Lower lobe of right lung (tissue), 2 donors: ENCODE measurements at regions not wholly inside any gene's neighbourhood (a gene's known extent, or its start where the extent isn't known, plus 50 kb on each side); places are given as distances from the start of the nearest gene placed in this dataset.

Experiments
- ATAC-seq, 2 donors: fragments of 200-7000 bp; cut with Tn5 transposase; one replicate each; pipeline ENCODE4 v1.9.1; 2020 to 2022; ENCODE audit warnings: mild to moderate bottlenecking in 2 of 2, moderate library complexity in 2 of 2
- DNase-seq: peaks from one replicate; pipeline ENCODE4 v3.0.0-alpha.2; 2020
- H3K27ac ChIP-seq: fragments of 200-600 bp; one replicate; pipeline ENCODE4 v1.8.0; 2022
- H3K27me3 ChIP-seq: fragments of 200-600 bp; one replicate; pipeline ENCODE4 v1.8.0; 2022; ENCODE audit warnings: low read depth
- H3K36me3 ChIP-seq: fragments of 200-600 bp; one replicate; pipeline ENCODE4 v1.8.0; 2022; ENCODE audit warnings: mild to moderate bottlenecking
- H3K4me1 ChIP-seq: fragments of 200-600 bp; one replicate; pipeline ENCODE4 v1.8.0; 2022
- H3K4me3 ChIP-seq: fragments of 200-600 bp; one replicate; pipeline ENCODE4 v1.8.0; 2022; ENCODE audit warnings: mild to moderate bottlenecking
- H3K9me3 ChIP-seq: fragments of 200-600 bp; one replicate; pipeline ENCODE4 v1.8.0; 2022
- intact Hi-C: fragments of 100-400 bp; cut with DNase I; formaldehyde crosslinking; loops from one replicate; pipeline ENCODE4 v1.11.0; 2022
- TF ChIP-seq, protein P1 (sequence below): fragments of 200-600 bp; IDR thresholded peaks from one replicate; pipeline ENCODE4 v1.8.0; 2022; ENCODE audit warnings: antibody characterized with exemption, mild to moderate bottlenecking
- donor health status: DM: no; HTN: yes; CAD: no; lungs with severe emphysema.

DNA sequence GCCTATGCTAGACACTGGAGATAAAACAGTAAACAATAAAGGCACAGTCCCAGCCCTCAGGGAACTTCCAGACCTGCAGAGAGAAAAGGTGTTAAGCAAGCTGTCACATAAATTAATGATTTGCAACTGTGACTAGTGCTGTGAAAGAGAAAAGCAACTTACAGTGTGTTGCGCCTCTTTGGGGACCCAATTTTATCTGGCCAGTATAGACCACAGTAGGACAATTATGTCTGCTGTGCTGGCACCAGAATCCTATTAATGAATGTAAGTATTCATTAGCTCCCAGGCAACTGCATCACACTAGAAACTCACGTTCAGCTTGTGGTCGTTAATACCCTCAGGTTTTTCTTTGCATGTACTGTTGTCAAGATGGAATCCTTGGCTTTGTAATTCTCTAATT lies 55.3 kb upstream of the CHST9 start:
- Histone ChIP-seq H3K27ac (no peak overlapping the region), H3K4me3 (no peak overlapping the region), H3K9me3 (no peaks in the 10 kb centered on the region), H3K4me1 (no peaks in the 10 kb centered on the region), H3K27me3 (no peaks in the 10 kb centered on the region), H3K36me3 (no peaks in the 10 kb centered on the region)
- intact Hi-C loops = no loop called here
- TF ChIP-seq, protein P1, sequence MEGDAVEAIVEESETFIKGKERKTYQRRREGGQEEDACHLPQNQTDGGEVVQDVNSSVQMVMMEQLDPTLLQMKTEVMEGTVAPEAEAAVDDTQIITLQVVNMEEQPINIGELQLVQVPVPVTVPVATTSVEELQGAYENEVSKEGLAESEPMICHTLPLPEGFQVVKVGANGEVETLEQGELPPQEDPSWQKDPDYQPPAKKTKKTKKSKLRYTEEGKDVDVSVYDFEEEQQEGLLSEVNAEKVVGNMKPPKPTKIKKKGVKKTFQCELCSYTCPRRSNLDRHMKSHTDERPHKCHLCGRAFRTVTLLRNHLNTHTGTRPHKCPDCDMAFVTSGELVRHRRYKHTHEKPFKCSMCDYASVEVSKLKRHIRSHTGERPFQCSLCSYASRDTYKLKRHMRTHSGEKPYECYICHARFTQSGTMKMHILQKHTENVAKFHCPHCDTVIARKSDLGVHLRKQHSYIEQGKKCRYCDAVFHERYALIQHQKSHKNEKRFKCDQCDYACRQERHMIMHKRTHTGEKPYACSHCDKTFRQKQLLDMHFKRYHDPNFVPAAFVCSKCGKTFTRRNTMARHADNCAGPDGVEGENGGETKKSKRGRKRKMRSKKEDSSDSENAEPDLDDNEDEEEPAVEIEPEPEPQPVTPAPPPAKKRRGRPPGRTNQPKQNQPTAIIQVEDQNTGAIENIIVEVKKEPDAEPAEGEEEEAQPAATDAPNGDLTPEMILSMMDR = no peak
- DNase-seq (no peak), ATAC-seq (no peak)

DNA sequence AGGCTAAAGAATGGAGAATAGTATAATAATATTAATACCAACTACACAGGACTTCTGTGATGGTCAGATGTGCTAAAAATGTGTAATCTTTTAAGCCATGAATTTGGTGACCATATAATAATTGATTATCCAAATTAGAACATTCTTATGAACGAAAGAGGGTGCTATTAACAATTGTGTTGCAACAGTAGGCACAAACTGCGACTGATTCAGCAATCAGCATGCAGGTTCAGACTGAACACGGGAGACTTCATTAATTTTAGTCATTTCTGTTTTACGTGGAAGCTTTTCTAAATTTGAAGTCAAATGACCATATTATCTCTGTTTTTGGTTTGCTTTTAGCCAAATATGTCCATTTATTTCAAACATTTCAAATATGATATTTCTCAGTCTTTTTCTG lies 54.6 kb upstream of the CHST9 start:
- no peak overlapping the region for H3K4me3 ChIP-seq
- H3K27ac ChIP-seq = no peak overlapping the region
- no peaks in the 10 kb centered on the region for H3K9me3 ChIP-seq
- no peaks in the 10 kb centered on the region for H3K4me1 ChIP-seq
- ATAC-seq (no peak), DNase-seq (no peak)
- intact Hi-C loops = no loop called here
- TF ChIP-seq, protein P1 = no peak
- H3K27me3 ChIP-seq = no peaks in the 10 kb centered on the region
- no peaks in the 10 kb centered on the region for H3K36me3 ChIP-seq

DNA sequence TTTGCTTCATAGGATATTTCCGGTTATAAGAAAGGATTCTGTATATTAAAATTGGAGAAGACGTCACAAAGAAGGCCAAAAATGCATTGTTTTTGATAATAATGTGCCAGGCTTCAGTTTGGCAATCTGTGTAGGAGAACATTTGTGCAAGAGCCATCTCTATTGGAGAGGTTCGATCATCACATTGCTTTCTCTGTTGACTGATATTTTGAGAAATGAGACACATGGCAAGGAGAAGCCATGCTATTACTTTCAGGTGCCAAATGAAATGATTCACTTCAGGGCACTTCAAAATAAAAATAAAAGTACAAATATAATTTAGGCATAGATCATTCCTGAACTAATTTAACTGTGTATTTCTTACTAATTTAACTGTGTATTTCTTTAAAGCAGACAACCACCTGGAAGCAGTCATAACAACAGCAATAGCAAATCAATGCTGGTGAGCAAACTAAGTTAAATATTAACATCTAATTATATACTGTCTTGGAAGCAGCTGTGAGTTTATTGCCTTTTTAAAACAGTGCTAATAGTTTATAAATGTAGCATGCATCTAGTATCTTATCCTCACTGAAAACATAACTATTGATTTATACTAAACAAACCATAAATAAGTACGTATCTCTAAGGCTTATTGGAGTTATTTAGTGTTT lies 50.2 kb upstream of the CHST9 start:
- Histone ChIP-seq H3K4me3 (no peak overlapping the region), H3K4me1 (no peaks in the 10 kb centered on the region), H3K9me3 (no peaks in the 10 kb centered on the region), H3K27me3 (no peaks in the 10 kb centered on the region), H3K27ac (no peak overlapping the region), H3K36me3 (no peaks in the 10 kb centered on the region)
- intact Hi-C loops = no loop called here
- TF ChIP-seq, protein P1 = no peak
- ATAC-seq (no peak), DNase-seq (no peak)
